ENCODE measurements at regions not wholly inside any gene's neighbourhood (a gene's known extent, or its start where the extent isn't known, plus 50 kb on each side); places are given as distances from the start of the nearest gene placed in this dataset.

GRCh38 chr2:43161650-43162510 lies 64.5 kb downstream of the ZFP36L2 start:
- TF ChIP-seq CTCF (conservative IDR thresholded peaks at IDR 0.05; ENCODE audit: low read depth, low read length) (no peak), EZH2 (IDR thresholded peaks at IDR 0.05; ENCODE audit: borderline replicate concordance, low read depth, low read length, poor library complexity, severe bottlenecking) (no peak)
